ENCODE measurements at regions not wholly inside any gene's neighbourhood (a gene's known extent, or its start where the extent isn't known, plus 50 kb on each side); places are given as distances from the start of the nearest gene placed in this dataset.

DNA sequence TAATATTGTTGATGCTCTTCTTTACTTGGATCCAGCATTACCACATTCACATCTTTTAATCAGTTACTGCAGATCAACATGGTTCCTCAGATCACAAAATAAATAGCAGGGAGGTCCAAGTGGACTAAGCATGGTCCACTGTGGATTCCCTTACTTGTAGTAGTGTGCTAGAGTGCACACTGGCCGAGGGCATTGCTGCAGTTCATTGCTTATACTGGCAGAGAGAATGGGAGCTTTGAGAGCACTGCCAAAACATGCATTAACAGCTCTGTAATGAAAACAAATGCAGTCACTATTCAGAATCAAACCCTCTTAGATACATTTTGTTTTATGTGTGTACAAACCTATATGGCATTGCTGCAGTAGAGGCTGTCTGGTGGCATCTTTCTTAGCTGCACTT is 471.5 kb downstream of the CD109 start:
- Histone ChIP-seq H3K9ac (ENCODE audit: insufficient read depth in 1 of 2, low read depth in 2 of 2, low read length in 2 of 2) (no peak overlapping the region), H3K36me3 (ENCODE audit: control insufficient read depth, insufficient read depth, low read length) (no peaks in the 10 kb centered on the region), H2AFZ (ENCODE audit: low read depth, low read length) (no peak overlapping the region), H3K9me3 (replicated peaks; ENCODE audit: control insufficient read depth, insufficient read depth, low read depth, low read length) (no peaks in the 10 kb centered on the region), H3K4me3 (no peak overlapping the region), H4K20me1 (replicated peaks; ENCODE audit: control insufficient read depth, insufficient read depth, low read length) (no peaks in the 10 kb centered on the region), H3K27ac (ENCODE audit: extremely low read depth, low read depth, low read length) (no peak overlapping the region), H3K27me3 (ENCODE audit: control insufficient read depth in 2 of 2, insufficient read depth in 2 of 2, low read length in 2 of 2) (no peaks in the 10 kb centered on the region), H3K9me1 (ENCODE audit: control insufficient read depth, insufficient read depth, low read length) (no peaks in the 10 kb centered on the region), H3K4me1 (replicated peaks in 1 of 2; ENCODE audit: control insufficient read depth in 2 of 2, insufficient read depth in 2 of 2, low read length in 2 of 2) (no peaks in the 10 kb centered on the region), H3K4me2 (ENCODE audit: insufficient read depth, low read length) (no peak overlapping the region), H3K79me2 (ENCODE audit: control insufficient read depth, insufficient read depth, low read length) (no peaks in the 10 kb centered on the region)
- TF ChIP-seq, protein P1, sequence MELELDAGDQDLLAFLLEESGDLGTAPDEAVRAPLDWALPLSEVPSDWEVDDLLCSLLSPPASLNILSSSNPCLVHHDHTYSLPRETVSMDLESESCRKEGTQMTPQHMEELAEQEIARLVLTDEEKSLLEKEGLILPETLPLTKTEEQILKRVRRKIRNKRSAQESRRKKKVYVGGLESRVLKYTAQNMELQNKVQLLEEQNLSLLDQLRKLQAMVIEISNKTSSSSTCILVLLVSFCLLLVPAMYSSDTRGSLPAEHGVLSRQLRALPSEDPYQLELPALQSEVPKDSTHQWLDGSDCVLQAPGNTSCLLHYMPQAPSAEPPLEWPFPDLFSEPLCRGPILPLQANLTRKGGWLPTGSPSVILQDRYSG (tag; conservative IDR thresholded peaks at IDR 0.05; ENCODE audit: low read depth), result no peak
- TF ChIP-seq LEF1 (IDR thresholded peaks at IDR 0.05) (no peak), RBM22 (IDR thresholded peaks at IDR 0.05; ENCODE audit: low read depth, low read length, poor library complexity, severe bottlenecking) (no peak), FOXJ2 (tag; IDR thresholded peaks at IDR 0.05) (no peak), ZNF717 (CRISPR knock-in tag; IDR thresholded peaks at IDR 0.05) (no peak), POLR2A (conservative IDR thresholded peaks at IDR 0.05) (no peak), E2F3 (CRISPR knock-in tag; IDR thresholded peaks at IDR 0.05) (no peak), ZNF551 (CRISPR knock-in tag; IDR thresholded peaks at IDR 0.05) (no peak), ADNP (tag; IDR thresholded peaks at IDR 0.05) (no peak), SNRNP70 (optimal IDR thresholded peaks at IDR 0.05; ENCODE audit: low read depth, low read length) (no peak), SMAD4 (CRISPR knock-in tag; conservative IDR thresholded peaks at IDR 0.05) (no peak)
- TF ChIP-seq, protein P2, sequence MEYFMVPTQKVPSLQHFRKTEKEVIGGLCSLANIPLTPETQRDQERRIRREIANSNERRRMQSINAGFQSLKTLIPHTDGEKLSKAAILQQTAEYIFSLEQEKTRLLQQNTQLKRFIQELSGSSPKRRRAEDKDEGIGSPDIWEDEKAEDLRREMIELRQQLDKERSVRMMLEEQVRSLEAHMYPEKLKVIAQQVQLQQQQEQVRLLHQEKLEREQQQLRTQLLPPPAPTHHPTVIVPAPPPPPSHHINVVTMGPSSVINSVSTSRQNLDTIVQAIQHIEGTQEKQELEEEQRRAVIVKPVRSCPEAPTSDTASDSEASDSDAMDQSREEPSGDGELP (CRISPR knock-in tag; IDR thresholded peaks at IDR 0.05; ENCODE audit: borderline replicate concordance), result no peak
- intact Hi-C loops (cut with micrococcal nuclease) (no loop called here), in situ Hi-C loops (cut with MboI) (no loop called here)
- no TSS peak for BruUV-seq (replicated peaks)
- FAIRE-seq (no peak), DNase-seq (ENCODE audit: extremely low read depth in 1 of 4, low spot score in 3 of 4) (no peak), ATAC-seq (no peak)
- ChIA-PET CTCF (ENCODE audit: low intra/inter-chr PET ratio) (no interaction called here), POLR2A (no interaction called here)
- 0% methylated on average over 1 of the region's 1 CpG for WGBS (ENCODE audit: insufficient coverage, low coverage, missing lambda C conversion rate)

Measured in K562 (cell line).